Activated T-helper 2 cell treated with anti-CD3 and anti-CD28 coated beads, Interferon-gamma antibody, Interleukin-2, Interleukin-4, amounts not matched to agents 10 μg/mL and 5 μg/mL and 100 μg/mL, durations not matched to agents 14 hours and 24 hours and 36 hours (primary cell): ENCODE measurements at regions not wholly inside any gene's neighbourhood (a gene's known extent, or its start where the extent isn't known, plus 50 kb on each side); places are given as distances from the start of the nearest gene placed in this dataset.

Source experiments
- DNase-seq: peaks from one replicate; pipeline ENCODE4 v3.0.0; 2021; ENCODE audit warnings: low spot score
- H3K27ac Mint-ChIP-seq: one replicate; pipeline ENCODE4 v1.8.0; 2021; ENCODE audit warnings: mixed read lengths
- H3K27me3 Mint-ChIP-seq: one replicate; pipeline ENCODE4 v1.8.0; 2021; ENCODE audit warnings: low read depth, mixed read lengths
- H3K36me3 Mint-ChIP-seq: one replicate; pipeline ENCODE4 v1.8.0; 2021; ENCODE audit warnings: low read depth, mixed read lengths
- H3K4me1 Mint-ChIP-seq: one replicate; pipeline ENCODE4 v1.8.0; 2021; ENCODE audit warnings: low read depth, mixed read lengths
- H3K4me3 Mint-ChIP-seq: one replicate; pipeline ENCODE4 v1.8.0; 2021; ENCODE audit warnings: low read depth, mild to moderate bottlenecking, moderate library complexity, mixed read lengths
- H3K9me3 Mint-ChIP-seq: one replicate; pipeline ENCODE4 v1.8.0; 2021; ENCODE audit warnings: mixed read lengths
- intact Hi-C: fragments of 100-400 bp; cut with micrococcal nuclease; formaldehyde crosslinking; loops from one replicate; pipeline ENCODE4 v1.15.1; 2023

DNA sequence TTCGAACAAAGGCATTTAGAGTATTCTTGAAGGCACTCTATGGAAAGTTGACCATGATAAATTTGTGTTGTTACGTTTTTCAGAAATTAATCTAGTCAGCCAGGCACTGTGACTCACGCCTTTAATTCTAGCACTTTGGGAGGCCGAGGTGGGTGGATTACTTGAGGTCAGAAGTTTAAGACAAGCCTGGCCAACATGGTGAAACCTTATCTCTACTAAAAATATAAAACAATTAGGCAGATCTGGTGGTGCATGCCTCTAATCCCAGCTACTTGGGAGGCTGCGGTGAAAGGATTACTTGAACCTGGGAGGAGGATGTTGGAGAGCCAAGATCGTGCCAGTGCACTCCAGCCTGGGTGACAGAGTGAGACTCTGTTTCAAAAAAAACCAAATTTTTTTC is 130.6 kb upstream of the BRINP3 start:
- intact Hi-C loops, result no loop called here
- H3K9me3 Mint-ChIP-seq, result peaks cover 4% of the 10 kb centered on the region
- H3K36me3 Mint-ChIP-seq, result no peaks in the 10 kb centered on the region
- H3K4me3 Mint-ChIP-seq, result no peak overlapping the region
- no peak overlapping the region for H3K27ac Mint-ChIP-seq
- H3K27me3 Mint-ChIP-seq, result no peaks in the 10 kb centered on the region
- no peaks in the 10 kb centered on the region for H3K4me1 Mint-ChIP-seq
- no peak for DNase-seq

DNA sequence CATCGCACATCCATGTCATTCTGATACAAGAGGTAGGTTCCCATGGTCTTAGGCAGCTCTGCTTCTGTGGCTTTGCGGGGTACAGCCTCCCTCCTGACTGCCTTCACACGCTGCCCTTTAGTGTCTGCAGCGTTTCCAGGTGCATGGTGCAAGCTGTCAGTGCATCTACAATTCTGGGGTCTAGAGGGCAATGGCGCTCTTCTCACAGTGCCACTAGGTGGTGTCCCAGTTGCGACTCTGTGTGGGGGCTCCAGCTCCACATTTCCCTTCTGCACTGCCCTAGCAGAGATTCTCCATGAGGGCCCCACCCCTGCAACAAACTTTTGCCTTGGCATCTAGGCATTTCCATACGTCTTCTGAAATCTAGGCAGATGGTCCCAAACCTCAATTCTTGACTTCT is 138.2 kb upstream of the BRINP3 start:
- Mint-ChIP-seq H3K27me3 (no peaks in the 10 kb centered on the region), H3K9me3 (peaks cover 25% of the 10 kb centered on the region), H3K27ac (no peak overlapping the region), H3K36me3 (no peaks in the 10 kb centered on the region), H3K4me3 (no peak overlapping the region), H3K4me1 (no peaks in the 10 kb centered on the region)
- intact Hi-C loops, result no loop called here
- DNase-seq, result no peak

DNA sequence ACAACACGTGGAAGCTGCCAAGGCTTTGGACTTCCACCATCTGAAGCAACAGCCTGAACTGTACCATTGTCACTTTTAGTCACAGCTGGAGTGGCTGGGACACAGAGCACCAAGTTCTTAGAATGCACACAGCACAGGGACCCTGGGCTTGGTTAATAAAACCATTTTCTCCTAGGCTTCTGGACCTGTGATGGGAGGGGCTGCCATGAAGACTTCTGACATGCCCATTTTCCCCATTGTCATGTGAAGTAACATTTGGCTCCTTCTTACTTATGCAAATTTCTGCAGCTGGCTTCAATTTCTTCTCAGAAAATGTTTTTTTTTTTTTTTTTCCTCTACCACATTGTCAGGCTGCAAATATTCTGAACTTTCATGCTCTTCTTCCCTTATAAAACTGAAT is 138.6 kb upstream of the BRINP3 start:
- H3K4me3 Mint-ChIP-seq, result no peak overlapping the region
- no peak for DNase-seq
- intact Hi-C loops, result no loop called here
- peaks cover 25% of the 10 kb centered on the region for H3K9me3 Mint-ChIP-seq
- no peaks in the 10 kb centered on the region for H3K36me3 Mint-ChIP-seq
- no peaks in the 10 kb centered on the region for H3K4me1 Mint-ChIP-seq
- no peaks in the 10 kb centered on the region for H3K27me3 Mint-ChIP-seq
- no peak overlapping the region for H3K27ac Mint-ChIP-seq

DNA sequence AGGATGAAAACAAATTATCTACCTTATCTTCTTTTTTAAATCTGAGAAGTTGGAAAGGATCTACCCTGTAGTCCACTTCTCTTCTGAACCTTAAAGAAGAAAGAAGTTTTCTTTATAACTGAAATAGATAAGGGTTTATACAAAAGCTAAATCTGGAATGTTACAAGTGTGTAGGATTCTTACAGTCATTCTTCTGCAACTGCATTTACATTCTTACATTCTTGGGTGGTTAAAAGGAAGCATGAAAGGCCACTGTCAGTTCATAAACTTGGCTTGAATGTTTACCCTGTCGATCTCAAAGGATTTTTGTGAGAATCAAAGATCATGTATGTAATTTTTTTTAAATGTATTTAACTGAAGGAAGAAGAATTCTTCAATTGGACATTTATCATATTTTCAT is 142.1 kb upstream of the BRINP3 start:
- Mint-ChIP-seq H3K36me3 (no peaks in the 10 kb centered on the region), H3K9me3 (peaks cover 26% of the 10 kb centered on the region), H3K4me3 (no peak overlapping the region), H3K4me1 (no peaks in the 10 kb centered on the region), H3K27ac (no peak overlapping the region), H3K27me3 (no peaks in the 10 kb centered on the region)
- DNase-seq, result no peak
- intact Hi-C loops, result no loop called here

- no peak overlapping the region for H3K4me3 Mint-ChIP-seq
- no peak for DNase-seq
- H3K4me1 Mint-ChIP-seq, result no peaks in the 10 kb centered on the region
- H3K27ac Mint-ChIP-seq, result no peak overlapping the region
- peaks cover 38% of the 10 kb centered on the region for H3K9me3 Mint-ChIP-seq
- no peaks in the 10 kb centered on the region for H3K27me3 Mint-ChIP-seq
- no peaks in the 10 kb centered on the region for H3K36me3 Mint-ChIP-seq
- intact Hi-C loops, result no loop called here
These were observed 155.8 kb upstream of the BRINP3 start for GRCh38 chr1:190633488-190633887.

DNA sequence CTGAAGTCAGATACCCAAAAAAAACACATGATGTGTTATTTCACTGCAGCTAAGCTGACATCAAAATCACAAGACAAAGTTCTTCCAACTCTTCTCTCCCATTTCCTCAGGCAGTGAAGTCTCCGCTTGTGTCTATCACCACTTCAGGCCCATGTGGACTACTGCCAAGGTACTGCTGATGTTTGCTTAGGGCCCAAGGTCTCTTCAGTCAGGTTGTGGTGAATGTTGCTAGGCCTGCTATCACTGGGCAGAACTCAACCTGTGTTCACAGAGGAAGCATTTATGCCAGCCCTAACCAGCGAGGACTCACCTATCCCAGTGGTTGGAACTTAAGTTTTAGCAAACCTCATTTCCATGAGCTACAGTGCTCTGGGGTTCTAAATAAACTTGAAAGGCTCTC is 156.5 kb upstream of the BRINP3 start:
- intact Hi-C loops, result no loop called here
- no peak overlapping the region for H3K27ac Mint-ChIP-seq
- no peaks in the 10 kb centered on the region for H3K36me3 Mint-ChIP-seq
- H3K4me1 Mint-ChIP-seq, result no peaks in the 10 kb centered on the region
- DNase-seq, result no peak
- no peaks in the 10 kb centered on the region for H3K27me3 Mint-ChIP-seq
- no peak overlapping the region for H3K4me3 Mint-ChIP-seq
- H3K9me3 Mint-ChIP-seq, result peaks cover 35% of the 10 kb centered on the region

DNA sequence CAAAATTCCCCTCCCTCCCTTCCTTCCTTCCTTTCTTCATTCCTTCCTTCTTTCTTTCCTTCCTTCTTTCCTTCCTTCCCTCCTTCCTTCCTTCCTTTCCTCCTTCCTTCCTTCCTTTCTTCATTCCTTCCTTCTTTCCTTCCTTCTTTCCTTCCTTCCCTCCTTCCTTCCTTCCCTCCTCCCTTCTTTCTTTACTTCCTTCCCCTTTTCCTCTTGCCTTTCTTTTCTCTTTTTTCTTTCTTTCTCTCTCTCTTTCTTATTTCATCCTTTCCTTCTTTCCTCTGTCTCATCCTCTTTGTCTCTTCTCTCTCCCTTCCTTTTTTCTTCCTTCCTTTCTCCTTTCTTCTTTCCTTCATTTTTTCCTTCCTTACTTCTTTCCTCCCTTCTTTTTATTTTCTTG is 171.9 kb upstream of the BRINP3 start:
- Mint-ChIP-seq H3K9me3 (peaks cover 28% of the 10 kb centered on the region), H3K4me1 (no peaks in the 10 kb centered on the region), H3K27me3 (no peaks in the 10 kb centered on the region), H3K27ac (no peak overlapping the region), H3K36me3 (no peaks in the 10 kb centered on the region), H3K4me3 (no peak overlapping the region)
- no peak for DNase-seq
- intact Hi-C loops, result no loop called here

DNA sequence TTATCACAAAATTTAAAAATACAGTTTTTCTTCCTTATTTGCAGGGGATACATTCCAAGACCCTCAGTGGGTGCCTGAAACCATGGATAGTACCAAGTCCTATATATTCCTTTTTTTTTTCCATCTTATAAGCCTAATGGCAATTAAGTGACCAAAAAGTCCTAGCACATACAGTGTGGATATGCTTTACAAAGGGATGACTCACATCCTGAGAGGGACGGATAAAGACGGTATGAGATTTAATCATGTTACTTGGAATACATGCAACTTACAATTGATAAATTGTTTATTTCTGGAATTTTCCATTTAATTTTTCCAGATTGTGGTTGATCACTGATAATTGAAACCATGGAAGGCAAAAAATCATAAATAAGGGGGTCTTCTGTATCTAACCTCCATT is 181.2 kb upstream of the BRINP3 start:
- peaks cover 9% of the 10 kb centered on the region for H3K9me3 Mint-ChIP-seq
- H3K27ac Mint-ChIP-seq, result no peak overlapping the region
- H3K36me3 Mint-ChIP-seq, result no peaks in the 10 kb centered on the region
- intact Hi-C loops, result no loop called here
- DNase-seq, result no peak
- no peak overlapping the region for H3K4me3 Mint-ChIP-seq
- H3K4me1 Mint-ChIP-seq, result no peaks in the 10 kb centered on the region
- no peaks in the 10 kb centered on the region for H3K27me3 Mint-ChIP-seq

DNA sequence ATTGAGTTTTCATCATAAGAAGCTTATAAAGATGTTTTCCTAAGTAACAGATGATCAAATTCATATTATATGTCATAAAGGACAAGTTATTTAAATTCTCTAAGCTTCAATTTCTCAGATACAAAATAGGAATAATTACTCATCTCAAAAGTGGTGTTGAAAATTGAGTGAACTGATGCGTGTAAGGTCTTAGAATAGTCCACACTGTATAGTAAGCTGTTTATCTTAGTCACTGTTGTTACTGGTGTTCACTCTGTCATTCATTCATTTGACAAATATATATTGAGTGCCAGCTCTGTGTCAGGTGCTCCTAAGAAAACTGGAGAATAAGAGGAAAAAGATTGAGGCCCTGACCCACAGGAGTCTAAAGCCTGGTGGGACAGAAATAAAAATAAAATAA is 186.3 kb upstream of the BRINP3 start:
- H3K27me3 Mint-ChIP-seq, result no peaks in the 10 kb centered on the region
- intact Hi-C loops, result no loop called here
- peaks cover 30% of the 10 kb centered on the region for H3K9me3 Mint-ChIP-seq
- DNase-seq, result no peak
- H3K4me1 Mint-ChIP-seq, result no peaks in the 10 kb centered on the region
- no peak overlapping the region for H3K27ac Mint-ChIP-seq
- H3K36me3 Mint-ChIP-seq, result no peaks in the 10 kb centered on the region
- H3K4me3 Mint-ChIP-seq, result no peak overlapping the region

DNA sequence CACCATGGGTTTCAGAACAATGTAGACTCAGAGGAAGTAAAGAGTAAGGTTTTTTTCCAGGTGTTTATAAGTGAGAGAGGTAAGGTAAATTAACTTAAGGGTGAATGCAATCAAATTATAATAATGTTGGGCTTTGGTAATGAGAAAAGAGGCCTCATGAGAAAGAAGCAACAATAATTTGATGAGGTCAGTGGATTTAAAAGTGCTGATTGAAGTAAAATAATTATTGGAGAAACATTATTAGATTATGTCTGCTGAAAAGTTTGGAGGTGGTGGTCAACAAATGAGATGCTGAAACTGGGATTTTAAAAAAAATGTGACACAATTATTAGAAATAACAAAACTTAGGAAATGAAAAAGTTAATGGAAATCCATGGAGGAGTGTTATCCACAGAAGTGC is 187.4 kb upstream of the BRINP3 start:
- no peak for DNase-seq
- Mint-ChIP-seq H3K36me3 (no peaks in the 10 kb centered on the region), H3K27me3 (no peaks in the 10 kb centered on the region), H3K9me3 (peaks cover 35% of the 10 kb centered on the region), H3K27ac (no peak overlapping the region), H3K4me1 (no peaks in the 10 kb centered on the region), H3K4me3 (no peak overlapping the region)
- intact Hi-C loops, result no loop called here

GRCh38 chr1:190667914-190668313 is 190.2 kb upstream of the BRINP3 start:
- intact Hi-C loops, result no loop called here
- H3K27me3 Mint-ChIP-seq, result no peaks in the 10 kb centered on the region
- no peaks in the 10 kb centered on the region for H3K36me3 Mint-ChIP-seq

DNA sequence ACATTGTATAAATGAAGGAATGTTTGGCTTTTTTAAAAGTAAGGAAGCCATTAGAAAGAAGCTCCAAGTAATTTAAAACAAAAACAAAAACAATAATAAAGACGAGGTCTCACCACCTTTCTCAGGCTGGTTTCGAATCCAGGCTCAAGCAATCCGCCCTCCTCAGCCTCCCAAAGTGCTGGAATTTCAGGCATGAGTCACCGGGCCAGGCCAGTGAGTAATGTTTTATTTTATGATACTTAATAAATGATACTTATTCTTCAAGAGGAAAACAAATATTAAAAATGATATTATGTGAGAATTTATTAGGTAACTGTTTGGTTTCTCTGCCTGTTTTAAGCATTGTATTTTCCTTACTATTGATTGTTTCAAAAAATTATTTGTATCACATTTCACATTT is 201.4 kb upstream of the BRINP3 start:
- Mint-ChIP-seq H3K27me3 (no peaks in the 10 kb centered on the region), H3K4me1 (no peaks in the 10 kb centered on the region), H3K4me3 (no peak overlapping the region), H3K9me3 (peaks cover 15% of the 10 kb centered on the region), H3K36me3 (no peaks in the 10 kb centered on the region), H3K27ac (no peak overlapping the region)
- intact Hi-C loops, result no loop called here
- DNase-seq, result no peak

More at GRCh38 chr1:190667914-190668313, 190.2 kb upstream of the BRINP3 start:
- no peaks in the 10 kb centered on the region for H3K4me1 Mint-ChIP-seq
- peaks cover 32% of the 10 kb centered on the region for H3K9me3 Mint-ChIP-seq
- no peak overlapping the region for H3K27ac Mint-ChIP-seq
- no peak overlapping the region for H3K4me3 Mint-ChIP-seq
- no peak for DNase-seq

GRCh38 chr1:190679454-190679853 is 201.8 kb upstream of the BRINP3 start:
- Mint-ChIP-seq H3K36me3 (no peaks in the 10 kb centered on the region), H3K9me3 (peaks cover 12% of the 10 kb centered on the region), H3K27ac (no peak overlapping the region)

DNA sequence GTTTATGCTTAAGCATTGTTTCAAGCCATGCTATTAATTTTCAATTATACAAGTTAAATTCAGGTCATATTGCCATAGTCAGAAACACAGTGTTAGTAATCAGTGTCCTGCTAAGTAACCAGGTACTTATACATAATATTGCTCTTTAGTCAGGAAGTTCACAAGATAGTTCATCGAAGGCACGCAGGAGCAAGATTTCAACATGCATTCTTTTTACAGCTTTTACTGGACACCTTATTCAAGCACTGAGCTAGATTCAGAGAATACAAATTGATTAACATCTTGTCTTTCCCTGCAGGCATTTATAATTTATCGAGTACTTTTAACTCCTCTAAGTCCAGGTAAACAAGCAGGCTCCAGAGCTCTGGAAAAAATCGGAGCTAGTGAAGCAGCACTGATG is 202.3 kb upstream of the BRINP3 start:
- Mint-ChIP-seq H3K27me3 (no peaks in the 10 kb centered on the region), H3K4me3 (no peak overlapping the region), H3K36me3 (no peaks in the 10 kb centered on the region), H3K27ac (no peak overlapping the region), H3K4me1 (no peaks in the 10 kb centered on the region), H3K9me3 (peaks cover 12% of the 10 kb centered on the region)
- intact Hi-C loops, result no loop called here
- DNase-seq, result no peak

More at GRCh38 chr1:190679454-190679853, 201.8 kb upstream of the BRINP3 start:
- no peaks in the 10 kb centered on the region for H3K4me1 Mint-ChIP-seq
- no peak for DNase-seq
- no peaks in the 10 kb centered on the region for H3K27me3 Mint-ChIP-seq
- intact Hi-C loops, result no loop called here
- H3K4me3 Mint-ChIP-seq, result no peak overlapping the region
